ENCODE measurements at regions not wholly inside any gene's neighbourhood (a gene's known extent, or its start where the extent isn't known, plus 50 kb on each side); places are given as distances from the start of the nearest gene placed in this dataset.

DNA sequence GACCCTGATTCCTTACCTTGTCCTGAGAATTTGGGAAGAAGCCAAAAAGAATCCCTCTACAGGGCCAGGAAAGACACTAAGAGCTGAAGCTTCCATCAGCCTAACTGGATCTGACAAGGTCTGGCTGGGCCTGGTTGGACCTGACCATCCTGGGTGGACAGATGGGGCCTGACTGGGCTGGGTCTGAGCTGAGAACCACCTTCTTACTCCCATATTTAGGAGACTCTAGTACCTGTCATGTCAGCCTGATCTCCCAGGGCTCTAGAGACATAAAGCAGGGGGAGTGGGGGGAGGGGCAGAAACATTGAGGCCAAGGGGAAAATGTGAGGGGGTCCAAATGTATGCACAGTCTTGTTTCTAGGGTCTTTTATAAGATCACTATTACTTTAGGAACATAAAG is 129.9 kb downstream of the BUD13 start:
- TF ChIP-seq CTCF (IDR thresholded peaks at IDR 0.05), result no peak
- TF ChIP-seq POLR2A (IDR thresholded peaks at IDR 0.05), result no peak
